AG10803 (cell line): ENCODE measurements at regions not wholly inside any gene's neighbourhood (a gene's known extent, or its start where the extent isn't known, plus 50 kb on each side); places are given as distances from the start of the nearest gene placed in this dataset.
A peak's percentile ranks its signal among the peaks of the same experiment; 100 is the strongest.

Experiments
- DNase-seq: peaks from one replicate; pipeline ENCODE4 v3.0.0; 2010; ENCODE audit warnings: low read depth
- H3K4me3 ChIP-seq: 2 replicates; pipeline ENCODE4 v1.5.1; 2011; ENCODE audit warnings: mild to moderate bottlenecking, low read length, control low read depth
- TF ChIP-seq, protein P1 (sequence below): conservative IDR thresholded peaks from 2 replicates; pipeline ENCODE4 v1.5.1; 2011; ENCODE audit warnings: mild to moderate bottlenecking, low read length, control low read depth, inconsistent platforms

DNA sequence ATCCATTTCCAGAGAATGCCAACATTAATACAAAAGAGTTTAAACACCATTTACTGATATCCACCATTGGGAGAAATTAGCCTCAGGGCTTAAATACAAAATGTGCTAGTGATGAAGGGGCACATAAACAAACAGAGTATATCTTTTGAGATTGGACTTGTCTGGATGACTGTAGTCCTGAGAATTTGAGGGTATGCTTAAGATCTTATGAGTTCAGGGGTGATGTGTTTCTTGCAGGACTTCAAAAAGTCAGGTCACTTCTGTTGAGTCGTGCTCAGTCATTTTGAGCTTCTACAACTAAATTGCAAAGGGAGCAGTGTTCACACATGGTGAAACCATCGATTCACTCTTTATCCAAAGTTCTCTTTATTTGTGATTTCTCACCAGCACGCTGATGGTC, 425.7 kb downstream of the ATP23 start:
- TF ChIP-seq, protein P1, sequence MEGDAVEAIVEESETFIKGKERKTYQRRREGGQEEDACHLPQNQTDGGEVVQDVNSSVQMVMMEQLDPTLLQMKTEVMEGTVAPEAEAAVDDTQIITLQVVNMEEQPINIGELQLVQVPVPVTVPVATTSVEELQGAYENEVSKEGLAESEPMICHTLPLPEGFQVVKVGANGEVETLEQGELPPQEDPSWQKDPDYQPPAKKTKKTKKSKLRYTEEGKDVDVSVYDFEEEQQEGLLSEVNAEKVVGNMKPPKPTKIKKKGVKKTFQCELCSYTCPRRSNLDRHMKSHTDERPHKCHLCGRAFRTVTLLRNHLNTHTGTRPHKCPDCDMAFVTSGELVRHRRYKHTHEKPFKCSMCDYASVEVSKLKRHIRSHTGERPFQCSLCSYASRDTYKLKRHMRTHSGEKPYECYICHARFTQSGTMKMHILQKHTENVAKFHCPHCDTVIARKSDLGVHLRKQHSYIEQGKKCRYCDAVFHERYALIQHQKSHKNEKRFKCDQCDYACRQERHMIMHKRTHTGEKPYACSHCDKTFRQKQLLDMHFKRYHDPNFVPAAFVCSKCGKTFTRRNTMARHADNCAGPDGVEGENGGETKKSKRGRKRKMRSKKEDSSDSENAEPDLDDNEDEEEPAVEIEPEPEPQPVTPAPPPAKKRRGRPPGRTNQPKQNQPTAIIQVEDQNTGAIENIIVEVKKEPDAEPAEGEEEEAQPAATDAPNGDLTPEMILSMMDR, result no peak
- DNase-seq, result no peak
- no peak overlapping the region for H3K4me3 ChIP-seq

GRCh38 chr12:58368001-58368400, 426.6 kb downstream of the ATP23 start:
- TF ChIP-seq, protein P1, result no peak
- no peak overlapping the region for H3K4me3 ChIP-seq
- DNase-seq, result no peak

DNA sequence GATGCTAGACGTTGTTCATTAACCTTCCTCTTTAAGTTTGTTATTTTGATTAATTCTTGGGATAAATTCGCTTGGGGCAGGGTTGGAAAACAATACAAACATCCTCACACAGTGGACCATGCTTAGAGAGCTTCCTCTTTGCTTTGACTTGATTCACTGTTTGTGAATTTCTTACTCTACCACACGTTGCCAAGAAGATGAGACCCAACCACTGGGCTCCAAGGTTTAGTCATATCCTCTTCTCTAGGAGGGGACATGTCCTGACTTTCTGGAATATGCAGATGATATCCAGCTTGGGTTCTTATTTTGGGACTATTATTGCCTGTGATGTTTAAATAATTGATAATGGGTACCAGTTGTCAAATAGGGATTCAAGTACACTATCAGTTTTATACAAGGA, 428.2 kb downstream of the ATP23 start:
- no peak overlapping the region for H3K4me3 ChIP-seq
- DNase-seq, result no peak
- TF ChIP-seq, protein P1, result no peak

GRCh38 chr12:58372298-58372697, 430.9 kb downstream of the ATP23 start:
- no peak overlapping the region for H3K4me3 ChIP-seq
- DNase-seq, result no peak
- TF ChIP-seq, protein P1, result no peak

DNA sequence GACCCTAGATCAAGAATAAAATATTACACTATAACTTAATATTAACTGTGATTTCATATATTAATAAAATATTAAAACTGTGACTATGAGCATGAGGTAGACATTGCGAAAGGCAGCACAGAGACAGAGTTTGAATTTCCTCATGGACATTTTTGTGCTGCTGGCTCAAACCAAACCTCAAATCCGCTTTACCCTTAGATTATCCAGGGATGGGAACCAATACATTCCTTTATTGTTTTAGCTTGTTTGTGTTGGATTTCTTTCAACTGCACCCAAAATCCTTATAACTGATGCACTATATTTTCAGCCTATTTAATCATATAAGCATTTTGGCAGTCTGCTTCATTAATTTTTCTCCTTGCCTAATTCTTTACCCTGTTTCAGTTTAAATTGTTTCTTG, 436.7 kb downstream of the ATP23 start:
- TF ChIP-seq, protein P1, result no peak
- DNase-seq, result peak; percentile 49
- no peak overlapping the region for H3K4me3 ChIP-seq

DNA sequence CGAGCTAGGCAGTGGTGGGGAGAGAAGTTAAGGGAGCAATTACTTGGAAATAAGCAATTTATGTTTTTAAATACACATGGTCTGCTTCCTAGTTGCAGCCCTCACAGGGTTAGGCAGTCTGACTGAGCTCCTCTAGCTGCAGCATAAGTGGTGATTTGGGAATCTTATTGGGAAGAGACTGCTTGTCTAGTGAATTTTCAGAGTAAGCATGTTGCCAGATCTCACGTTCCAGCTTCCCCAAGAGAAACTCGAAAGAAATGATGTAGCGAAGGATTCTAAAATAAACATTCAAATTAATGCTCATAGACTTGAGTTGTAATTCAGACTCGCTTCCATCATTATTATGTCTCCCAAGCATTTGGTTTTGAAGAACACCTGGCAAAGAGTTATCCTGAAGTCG, 440.2 kb downstream of the ATP23 start:
- TF ChIP-seq, protein P1, result no peak
- no peak for DNase-seq
- H3K4me3 ChIP-seq, result no peak overlapping the region

GRCh38 chr12:58384196-58384595, 442.8 kb downstream of the ATP23 start:
- no peak for DNase-seq
- no peak overlapping the region for H3K4me3 ChIP-seq
- TF ChIP-seq, protein P1, result no peak
